GM19438 (cell line): ENCODE measurements at regions not wholly inside any gene's neighbourhood (a gene's known extent, or its start where the extent isn't known, plus 50 kb on each side); places are given as distances from the start of the nearest gene placed in this dataset.

Source experiments
- ATAC-seq: cut with Tn5 transposase; IDR thresholded peaks from one replicate; pipeline ENCODE4 v1.9.1; 2021; ENCODE audit warnings: low read depth; ENCODE audit not compliant: unreplicated experiment

DNA sequence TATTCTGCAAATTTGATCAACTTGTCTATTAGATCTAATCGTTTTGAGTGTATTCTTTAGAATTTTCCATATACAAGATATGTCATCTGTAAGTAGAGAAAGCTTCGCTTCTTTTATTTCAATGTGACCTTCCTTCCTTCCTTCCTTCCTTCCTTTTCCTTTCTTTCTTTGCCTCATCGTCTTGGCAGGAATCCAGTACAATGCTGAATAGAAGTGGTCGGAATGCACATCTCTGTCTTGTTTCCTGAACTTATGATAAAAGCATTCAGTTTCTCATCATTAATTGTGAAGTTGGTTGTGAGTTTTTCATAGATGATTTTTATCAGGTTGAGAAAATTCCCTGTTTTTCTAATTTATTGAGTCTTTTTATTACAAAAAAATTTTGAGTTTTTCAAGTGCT, 300.7 kb upstream of the ZNF32 start:
- no peak for ATAC-seq

DNA sequence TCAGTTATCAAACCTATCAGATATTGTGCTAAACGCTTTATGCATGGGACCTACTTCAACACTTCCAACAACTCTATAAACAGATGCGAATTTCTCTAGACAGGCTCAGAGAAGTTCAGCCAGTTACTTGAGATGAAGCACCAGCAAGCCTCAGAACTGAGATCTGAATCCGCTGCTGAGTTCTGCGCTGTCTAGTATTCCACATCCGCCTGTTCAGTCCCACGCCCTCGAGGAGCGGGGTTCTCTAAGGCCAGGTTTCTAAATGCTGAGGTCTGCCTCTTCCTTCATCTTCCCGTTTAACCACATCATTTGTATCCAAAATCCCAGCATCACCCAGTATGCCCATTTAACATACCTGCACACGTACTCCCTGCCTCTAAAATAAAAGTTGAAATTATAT, 297.8 kb upstream of the ZNF32 start:
- no peak for ATAC-seq

DNA sequence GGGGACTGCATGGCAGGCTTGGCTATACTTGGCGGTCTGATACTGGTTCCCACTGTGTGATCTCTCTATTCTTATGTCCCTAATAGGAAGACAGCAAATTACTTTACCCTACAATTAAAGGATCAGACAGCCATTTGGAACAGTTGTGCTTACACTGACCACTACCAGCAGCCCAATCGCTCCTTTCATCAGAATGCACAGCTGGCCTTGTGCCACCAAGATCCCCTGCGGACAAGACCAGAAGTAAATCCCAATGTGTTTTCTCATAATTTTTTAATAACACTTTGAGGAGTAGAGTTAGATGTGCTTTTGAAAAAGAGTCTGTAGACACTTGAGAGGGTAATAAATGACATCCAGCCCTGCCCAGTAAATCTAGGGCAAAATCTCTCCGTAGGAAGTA, 297.2 kb upstream of the ZNF32 start:
- no peak for ATAC-seq

DNA sequence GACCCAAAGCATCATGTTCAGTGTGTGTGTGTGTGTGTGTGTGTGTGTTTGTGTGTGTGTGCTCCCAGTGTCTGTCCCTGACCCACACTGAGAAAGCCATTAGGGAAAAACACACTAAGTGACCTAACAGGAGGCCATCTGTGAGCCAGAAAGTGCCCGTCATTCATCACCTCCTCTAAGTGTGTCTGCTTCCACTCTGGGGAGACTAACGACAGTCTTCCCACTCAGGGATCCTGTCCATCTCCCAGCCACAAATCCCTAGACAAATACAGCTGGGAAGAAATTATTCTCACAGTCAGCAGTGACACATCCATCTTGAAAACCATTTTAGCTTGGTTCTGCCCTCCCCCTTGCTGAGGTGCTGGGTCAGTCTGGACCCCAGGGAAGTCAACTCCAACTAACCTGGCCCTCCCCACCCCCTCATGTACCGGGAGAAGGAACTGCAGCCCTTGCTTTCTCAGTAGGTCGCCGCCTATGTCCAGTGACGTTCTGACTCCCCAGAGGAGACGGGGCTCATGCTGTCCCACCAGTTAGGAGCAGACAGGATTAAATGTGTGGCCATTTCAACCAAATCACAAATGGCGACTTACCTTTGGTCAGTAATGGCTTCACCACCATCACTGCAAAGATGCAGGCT, 296.5 kb upstream of the ZNF32 start:
- ATAC-seq, result no peak

DNA sequence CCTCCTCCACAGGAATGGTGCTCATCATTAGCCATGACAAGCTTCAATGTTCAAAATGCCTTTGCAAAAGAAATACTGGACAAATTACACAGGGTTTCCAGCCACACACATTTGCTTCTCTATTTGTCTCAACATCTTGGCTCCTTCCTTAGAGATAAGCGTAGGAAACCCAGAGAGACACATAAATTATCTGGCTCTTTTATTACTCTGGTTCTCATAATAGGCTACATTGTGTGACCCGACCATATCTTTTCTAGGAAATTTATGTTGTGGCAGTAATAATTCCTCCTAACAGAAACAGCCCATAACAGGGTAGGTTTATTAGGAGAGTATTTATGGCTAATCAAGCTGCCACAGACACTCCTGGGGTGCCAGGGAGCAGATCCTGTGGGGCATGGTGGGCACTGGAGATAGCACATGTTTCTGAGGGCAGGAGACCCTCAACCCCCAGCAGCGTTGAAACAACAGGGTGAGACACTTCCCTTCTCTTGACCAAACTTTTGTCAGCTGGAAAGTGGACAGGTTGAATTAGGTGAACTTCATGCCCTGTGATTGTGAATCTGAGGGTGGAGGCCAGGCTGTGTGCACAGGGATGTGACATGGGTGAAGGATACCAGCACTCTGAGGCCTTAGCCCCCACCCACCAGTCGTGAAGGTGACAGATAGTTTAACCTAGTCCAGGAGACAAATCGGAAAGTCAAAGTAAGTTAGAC, 295.9 kb upstream of the ZNF32 start:
- ATAC-seq, result no peak

DNA sequence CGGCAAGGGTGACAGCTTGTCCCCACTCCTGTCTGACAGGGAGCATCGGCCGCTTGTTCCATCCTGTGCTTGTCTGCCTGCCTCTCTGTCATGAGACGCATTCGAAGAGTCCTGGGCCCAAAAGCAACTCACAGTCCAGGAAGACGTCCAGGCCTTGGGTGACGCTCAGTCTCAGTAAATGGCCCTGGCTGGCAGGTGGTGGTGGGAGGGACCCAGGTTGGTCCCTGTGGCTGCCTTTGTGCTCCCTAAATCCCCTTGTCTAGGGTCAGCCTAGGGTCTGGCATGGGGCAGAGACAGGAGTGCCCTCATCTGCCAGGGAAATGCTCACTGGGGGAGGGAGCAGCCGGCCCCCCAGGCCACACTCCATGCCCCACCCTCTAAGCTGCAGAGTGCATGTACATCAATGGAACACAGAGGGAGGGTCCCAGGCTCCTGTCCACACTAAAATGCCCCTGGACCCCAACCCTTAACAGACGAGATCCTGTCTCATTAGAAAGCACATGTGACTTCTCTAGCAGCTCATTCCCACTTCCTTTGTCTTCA, 295.2 kb upstream of the ZNF32 start:
- no peak for ATAC-seq

DNA sequence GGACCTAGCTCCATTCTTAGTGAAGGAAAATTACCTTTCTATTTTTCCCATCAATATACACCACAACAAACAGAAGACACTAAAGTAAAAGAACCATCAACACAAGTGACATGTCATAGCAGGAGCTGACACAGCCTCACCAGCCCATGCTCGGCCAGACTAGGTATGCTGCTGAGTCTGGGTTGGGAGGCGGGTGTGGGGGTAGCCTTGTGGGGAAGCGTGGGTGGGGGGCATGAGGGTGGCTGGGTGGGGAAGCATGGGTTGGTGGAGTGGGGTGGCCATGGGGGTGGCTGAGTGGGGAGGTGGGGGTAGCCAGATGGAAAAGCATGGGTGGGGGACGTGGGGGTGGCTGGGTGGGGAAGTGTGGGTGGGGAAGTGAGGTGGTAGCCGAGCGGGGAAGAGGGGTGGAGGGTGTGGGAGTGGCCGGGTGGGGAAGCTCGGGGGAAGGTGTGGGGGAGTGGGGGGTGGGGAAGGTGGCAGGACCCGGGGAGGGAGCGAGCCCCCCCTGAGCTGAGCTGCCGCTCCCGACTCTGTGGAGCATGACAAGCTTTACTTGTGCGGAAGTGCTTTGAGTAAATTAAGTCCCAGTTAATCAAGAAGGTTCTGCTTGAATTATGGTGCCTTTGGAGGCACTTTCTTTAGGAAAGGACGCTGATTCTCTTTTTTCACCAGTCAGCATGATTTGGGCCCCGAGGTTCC, 294.6 kb upstream of the ZNF32 start:
- no peak for ATAC-seq

DNA sequence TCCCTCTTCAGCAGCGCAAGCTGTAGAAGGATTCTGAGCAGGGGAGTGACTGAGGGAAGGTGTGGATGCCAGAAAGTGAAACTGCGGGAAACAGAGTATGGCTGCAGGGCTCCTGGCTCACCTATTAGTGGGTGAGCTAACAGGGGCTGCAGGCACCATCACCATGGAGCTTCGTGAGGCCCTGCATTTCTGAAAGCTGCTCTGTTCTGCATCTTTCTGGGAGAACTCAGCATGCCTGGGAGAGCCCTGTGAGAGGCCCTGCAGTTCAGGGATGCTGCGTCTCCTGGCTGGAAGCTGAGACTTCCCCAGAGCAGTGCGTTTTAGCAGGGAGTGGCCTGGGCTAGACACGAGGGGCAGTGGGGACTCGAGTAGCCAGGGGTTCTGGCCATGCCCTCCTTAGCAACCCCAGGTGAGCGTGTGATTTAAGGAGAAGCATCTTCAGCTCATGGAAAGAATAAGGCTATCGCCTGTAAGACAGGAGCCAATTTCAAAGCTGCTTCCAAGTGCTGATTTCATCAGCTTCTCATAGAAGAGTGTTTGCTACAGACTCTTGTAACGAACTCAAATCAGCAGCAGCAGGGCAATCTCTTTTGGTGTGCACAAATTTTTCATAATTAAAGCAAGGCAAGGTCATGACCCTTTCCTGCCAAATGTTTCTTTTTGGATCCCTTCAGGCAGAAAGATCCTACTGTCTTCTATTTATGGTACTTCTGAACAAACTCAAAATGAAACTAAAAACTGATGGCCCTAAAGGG, 293.6 kb upstream of the ZNF32 start:
- ATAC-seq, result no peak

DNA sequence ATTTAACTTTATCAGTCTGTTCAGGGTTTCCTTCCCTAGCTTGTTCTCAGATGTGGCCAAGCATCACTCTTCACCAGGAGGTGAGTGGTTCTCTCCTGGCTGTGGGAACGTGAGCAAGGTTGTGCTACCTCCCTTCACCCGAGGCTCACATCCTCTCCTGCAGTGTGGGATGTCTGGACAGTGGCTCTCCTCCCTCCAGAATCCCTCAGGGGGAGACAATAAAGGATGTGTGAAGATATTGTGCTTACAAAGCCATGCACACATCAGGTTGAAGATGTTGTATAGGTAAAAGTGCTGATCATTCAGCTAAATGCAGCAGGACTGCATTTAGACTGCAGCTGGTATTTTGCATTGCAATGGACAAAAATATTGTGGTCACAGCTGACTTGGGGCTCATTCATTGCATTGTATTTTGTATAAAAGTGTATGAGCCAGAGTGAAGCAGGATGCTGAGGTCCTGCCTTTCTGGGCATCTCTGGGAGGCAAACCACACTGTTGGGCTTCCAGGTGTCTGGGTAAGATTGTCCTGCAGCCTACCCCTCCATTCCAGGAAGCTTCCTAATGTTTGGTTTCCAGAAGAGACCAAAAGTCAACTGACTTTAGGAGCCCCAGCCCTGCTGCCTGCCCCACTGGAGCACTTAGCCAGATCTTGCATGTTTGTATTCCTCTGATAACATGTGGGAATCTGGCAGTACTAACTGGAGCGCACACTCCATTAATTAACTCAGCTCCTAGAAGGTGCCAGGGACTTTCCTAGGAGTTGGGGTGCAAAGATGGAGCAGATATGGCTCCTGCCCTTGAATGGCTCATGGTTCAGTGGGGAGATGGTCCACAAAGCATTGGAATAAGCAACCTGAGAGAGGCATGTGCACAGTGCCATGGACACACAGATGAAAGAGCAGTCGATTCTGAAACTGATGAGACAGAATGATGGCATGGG, 292.5 kb upstream of the ZNF32 start:
- ATAC-seq, result no peak

DNA sequence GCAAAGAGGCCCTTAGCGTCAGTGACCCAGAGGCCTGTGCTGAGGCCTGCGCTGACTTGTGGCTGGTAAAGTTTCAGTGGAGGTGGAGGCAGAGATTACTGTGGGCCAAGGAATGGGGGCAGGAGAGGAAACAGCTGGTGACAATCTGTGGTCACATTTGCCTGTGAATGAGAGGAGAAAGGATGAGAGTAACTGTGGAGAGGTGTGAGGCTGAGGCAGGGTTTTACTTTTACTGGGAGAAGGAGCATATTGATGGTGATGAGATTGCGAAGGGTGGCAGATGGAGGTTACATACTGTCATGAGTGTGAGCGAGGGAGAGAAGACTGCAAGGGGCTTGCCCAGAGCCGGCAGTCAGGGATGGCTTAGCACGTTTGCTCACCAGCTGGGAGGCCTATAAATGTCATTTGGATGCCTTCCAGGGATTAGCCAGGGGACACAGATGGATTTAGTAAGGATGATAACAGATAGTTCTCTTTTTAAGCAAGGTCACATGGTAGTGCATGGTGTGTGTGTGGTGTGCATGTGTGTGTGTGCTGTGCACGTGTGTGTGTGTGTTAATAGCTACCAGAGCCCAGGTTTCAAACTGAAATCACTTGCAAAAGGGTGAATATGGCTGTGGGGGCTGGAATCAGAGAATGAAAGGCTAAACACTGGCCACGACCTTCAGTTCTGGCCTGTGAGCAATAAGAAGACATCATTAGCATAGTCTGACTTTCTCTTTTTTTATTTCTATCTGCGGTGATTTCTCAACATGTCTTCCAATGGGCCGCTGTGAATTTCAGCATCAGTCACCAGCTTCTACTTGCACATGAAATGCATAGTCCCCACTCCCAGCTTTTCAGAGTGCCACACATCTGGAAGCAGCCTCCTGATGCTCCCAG, 291.5 kb upstream of the ZNF32 start:
- no peak for ATAC-seq

DNA sequence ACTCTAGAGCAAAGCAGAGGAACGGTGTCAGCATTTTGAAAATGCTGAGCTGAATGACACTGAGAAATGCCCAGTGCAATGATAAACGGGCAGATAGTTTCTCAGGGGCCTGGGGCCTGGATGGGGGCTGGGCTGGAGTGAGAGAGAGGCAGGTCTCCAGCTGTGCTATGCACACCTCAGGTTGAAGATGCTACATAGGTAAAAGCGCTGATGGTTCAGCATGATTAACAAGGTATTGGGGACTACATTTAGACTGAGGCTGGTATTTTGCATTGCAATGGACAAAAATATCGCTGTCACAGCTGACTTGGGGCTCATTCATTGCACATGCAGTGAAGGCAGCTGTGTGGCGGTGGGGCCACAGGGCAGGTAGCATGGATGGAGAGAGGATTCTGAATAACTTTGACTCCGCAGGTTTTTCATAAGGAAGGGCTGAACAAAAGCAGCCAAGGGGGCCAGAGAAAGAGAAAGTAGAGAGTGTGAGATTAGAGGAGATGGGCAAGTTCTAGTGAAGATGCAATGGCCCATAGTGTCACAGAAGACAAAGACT, 290.8 kb upstream of the ZNF32 start:
- no peak for ATAC-seq

DNA sequence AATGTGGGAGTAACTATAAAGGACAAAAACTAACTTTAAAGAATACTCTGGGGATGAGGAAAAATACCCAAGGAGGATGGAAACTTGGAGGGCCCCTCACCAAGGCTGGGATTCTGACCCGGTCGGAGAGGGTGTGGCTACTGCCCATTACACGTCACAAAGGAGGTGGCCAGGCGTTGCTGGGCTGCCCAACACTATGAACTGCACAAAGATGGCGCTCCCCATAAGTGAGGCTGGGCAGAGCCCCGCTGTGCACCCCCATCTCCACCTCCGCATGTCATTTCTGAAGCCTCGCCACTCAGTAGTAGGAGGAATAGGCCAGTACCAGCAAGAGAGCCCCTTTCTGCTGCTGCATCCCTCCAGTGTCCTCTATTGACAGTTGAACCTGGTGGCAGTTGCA, 290.1 kb upstream of the ZNF32 start:
- ATAC-seq, result no peak

DNA sequence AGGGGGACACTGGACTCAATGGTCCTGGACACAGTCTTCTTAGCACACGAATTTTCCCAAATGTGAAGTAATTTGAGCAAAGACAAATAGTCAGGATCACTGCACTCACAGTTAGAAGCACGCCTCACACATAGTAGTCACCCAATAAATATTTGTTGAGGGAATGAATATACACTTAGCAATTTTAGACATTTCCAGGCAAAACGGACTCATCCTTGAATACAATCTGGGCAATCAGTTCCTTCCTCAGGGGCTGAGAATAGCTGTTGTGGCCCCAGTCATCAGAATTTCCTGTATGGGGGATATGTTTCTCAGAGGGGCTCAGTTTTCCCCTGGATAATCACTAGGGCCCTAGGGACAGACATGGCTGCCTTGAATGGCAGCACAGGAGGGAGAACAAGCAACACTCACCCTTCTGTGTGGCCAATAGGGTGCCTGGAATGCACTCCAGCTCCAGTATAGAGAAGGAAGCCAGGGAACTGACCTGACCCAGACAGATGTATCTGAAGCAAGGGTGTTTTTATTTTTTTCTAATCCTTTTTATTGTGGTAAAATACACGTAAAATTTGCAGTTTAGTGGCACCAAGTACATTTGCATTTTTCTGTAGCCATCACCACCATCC, 282.7 kb upstream of the ZNF32 start:
- no peak for ATAC-seq

DNA sequence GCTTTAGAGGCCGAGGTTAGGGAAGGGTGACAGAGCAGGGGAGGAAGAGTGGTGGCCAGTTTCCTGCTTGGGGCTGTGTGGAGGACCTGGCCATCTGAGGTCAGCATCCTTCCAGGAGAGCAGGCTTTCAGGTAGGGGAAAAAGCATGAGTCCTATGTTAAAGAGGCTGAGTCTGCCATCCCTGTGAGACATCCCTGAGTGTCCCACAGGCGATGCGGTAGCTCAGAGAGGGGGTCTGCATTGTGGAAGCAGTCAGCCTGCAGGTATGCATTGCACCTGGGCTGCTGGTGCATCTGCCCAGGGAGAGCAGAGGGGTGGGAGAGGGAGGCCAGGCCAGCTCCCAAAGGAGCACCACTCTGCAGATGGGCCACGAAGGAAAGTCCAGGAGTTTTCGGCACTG, 282.1 kb upstream of the ZNF32 start:
- no peak for ATAC-seq

DNA sequence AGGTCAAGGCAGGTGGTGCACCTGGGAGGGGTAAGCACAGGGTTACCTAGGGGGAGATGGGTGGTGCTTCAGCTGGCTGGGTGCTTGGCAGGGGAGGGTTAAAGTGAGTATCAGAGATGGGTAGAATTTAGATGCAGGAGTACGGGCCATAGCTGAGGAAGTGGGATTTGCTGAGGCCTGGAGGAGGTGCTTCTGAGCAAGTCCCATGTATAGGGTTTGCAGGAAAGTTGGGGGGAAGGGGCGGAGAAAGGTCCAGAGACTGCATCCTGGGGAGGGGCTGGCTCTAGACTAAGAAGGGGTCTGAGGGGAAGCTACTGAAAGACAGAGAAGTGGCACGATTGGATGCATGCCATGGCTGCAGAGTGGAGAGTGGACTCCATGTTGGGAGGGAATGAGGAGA, 281.6 kb upstream of the ZNF32 start:
- no peak for ATAC-seq

DNA sequence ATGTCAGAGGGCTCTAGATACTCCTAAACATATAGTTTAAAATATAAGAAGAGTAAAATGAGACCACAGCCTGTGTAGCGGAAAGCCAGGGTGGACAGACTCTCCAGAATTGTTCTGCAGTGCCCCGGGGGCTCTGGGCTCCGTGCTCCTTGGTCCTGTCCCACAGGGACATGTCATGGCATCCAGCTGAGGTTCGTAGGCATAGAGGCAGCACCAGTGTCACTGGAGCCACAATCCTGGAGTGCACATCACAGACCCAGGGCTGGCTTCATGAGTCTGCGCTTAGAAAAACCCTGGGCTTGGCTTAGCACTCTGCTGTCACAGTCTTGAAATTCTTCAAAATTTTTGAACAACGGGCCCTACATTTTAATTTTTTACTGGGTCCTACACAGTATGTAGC, 280.4 kb upstream of the ZNF32 start:
- ATAC-seq, result no peak

DNA sequence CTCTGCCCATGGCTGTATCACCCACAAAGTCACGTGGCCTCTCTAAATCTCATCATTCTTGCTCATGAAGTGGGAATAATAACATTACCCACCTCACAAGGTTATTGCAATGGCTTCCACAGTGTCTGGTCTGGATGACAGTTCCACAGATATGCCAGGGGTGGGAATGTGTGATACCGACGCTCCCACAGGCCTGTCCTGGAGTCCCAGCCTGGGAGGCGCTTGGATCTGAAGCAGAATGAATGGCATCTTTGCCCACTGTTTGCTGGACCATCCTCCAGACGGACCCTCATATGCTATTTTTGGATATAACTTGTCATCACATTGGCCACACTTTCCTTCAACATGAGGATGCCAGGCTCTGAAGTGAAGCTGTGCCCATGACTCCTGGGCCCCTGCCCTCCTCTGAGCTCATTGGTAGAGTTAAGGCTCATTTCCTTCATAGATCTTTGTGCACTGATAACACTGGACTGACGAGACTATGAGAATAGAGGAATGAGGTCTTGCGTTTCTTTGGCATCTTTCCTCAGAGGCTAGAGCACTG, 279.8 kb upstream of the ZNF32 start:
- ATAC-seq, result no peak

DNA sequence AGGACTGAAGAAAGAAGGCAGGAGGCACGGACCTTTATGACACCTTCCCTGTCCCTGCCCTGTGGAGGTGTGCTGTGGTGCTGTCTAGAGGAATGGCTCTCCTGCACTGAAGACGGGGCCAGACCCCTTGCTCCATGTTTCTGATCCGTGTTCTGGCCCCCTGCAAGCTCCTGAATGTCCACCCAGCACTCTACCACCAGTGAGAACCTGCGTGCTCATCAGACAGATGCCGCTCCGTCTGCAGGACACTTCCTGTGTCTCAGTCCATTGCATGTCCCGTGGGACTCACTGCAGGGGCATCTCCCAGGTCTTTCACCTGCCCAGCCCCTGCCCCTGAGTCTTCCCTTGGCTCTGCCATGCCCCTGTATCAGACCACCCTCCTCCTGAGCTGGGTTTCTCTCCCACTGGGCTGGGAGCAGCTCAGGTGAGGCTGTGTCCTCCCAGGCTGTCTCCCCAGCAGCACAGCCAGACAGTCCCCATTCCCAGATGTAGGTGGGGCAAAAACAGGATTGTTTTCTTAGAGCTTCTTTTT, 278.3 kb upstream of the ZNF32 start:
- ATAC-seq, result no peak
